HAP-1 (cell line): ENCODE measurements at regions not wholly inside any gene's neighbourhood (a gene's known extent, or its start where the extent isn't known, plus 50 kb on each side); places are given as distances from the start of the nearest gene placed in this dataset.

Experiments
- DNase-seq, 2 experiments: peaks; one replicate each; pipeline ENCODE4 v3.0.0-alpha.2; 2016 to 2020; ENCODE audit warnings: low spot score in 2 of 2
- H3K27me3 ChIP-seq: fragments of 250-450 bp; sonication (Bioruptor Pico); 2 replicates; pipeline ENCODE4 v1.5.1; 2020; ENCODE audit warnings: low read depth, mild to moderate bottlenecking, moderate library complexity
- H3K36me3 ChIP-seq: fragments of 250-450 bp; sonication (Bioruptor Pico); replicated peaks from 2 replicates; pipeline ENCODE4 v1.5.1; 2020; ENCODE audit warnings: mild to moderate bottlenecking
- H3K4me1 ChIP-seq: fragments of 250-450 bp; sonication (Bioruptor Pico); 2 replicates; pipeline ENCODE4 v1.5.1; 2020; ENCODE audit warnings: mild to moderate bottlenecking
- H3K4me3 ChIP-seq: fragments of 250-450 bp; sonication (Bioruptor Pico); 2 replicates; pipeline ENCODE4 v1.5.1; 2020; ENCODE audit warnings: mild to moderate bottlenecking, moderate library complexity
- H3K9me3 ChIP-seq: fragments of 250-450 bp; sonication (Bioruptor Pico); 2 replicates; pipeline ENCODE4 v1.5.1; 2020; ENCODE audit warnings: mild to moderate bottlenecking, moderate library complexity
- in situ Hi-C: fragments of 300-500 bp; cut with MboI; formaldehyde crosslinking; loops from 3 replicates; pipeline ENCODE4 v1.14.3; 2020; ENCODE audit warnings: low sequenced_read_pairs, inconsistent platforms, mixed read lengths

DNA sequence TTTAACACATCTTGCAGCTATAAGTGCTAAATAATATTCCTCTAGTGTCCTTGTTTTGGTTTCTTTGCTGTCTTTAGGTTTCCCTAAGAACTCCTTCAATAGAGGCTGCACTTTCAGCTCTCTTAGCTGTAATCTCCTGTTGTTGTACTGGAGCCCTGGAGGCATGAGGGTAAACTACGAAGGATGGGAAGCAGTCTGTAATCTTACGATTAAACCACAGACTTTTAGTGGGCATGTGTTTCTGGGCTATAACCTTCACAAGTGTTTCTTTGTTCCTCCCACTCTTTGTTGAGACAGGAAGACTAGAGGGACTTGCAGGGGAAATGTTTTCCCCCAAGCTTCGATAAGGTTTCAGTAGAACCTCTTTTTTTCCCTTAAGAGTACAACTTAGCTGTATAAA is 1058.1 kb downstream of the NSUN3 start:
- DNase-seq: peak in 1 of 2 experiments; percentile 8
- H3K36me3 ChIP-seq: no peaks in the 10 kb centered on the region
- H3K4me3 ChIP-seq: no peak overlapping the region
- H3K9me3 ChIP-seq: no peaks in the 10 kb centered on the region
- in situ Hi-C loops: no loop called here
- no peaks in the 10 kb centered on the region for H3K4me1 ChIP-seq
- H3K27me3 ChIP-seq: no peaks in the 10 kb centered on the region

DNA sequence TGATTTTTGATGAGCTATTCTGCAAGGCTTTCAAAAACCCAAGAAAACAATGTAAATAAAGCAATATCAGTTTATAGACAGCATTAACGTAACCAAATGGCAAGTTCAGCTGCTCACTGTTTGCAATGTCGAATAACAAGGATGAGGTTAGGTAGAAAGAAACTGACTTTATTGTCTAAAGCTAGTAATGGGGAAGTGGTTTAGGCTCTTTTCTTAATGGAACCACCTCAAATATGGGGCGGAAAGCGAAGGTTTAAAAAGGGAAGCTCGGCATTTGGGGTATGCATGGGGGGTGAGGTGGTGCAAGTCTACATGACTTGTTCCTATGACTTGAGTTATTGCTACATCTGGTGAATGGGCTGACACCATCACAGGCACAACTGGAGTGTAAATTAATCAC is 1060.2 kb downstream of the NSUN3 start:
- no peak overlapping the region for H3K4me3 ChIP-seq
- no peaks in the 10 kb centered on the region for H3K9me3 ChIP-seq
- in situ Hi-C loops: no loop called here
- no peaks in the 10 kb centered on the region for H3K4me1 ChIP-seq
- H3K27me3 ChIP-seq: no peaks in the 10 kb centered on the region
- H3K36me3 ChIP-seq: no peaks in the 10 kb centered on the region
- DNase-seq: no peak

DNA sequence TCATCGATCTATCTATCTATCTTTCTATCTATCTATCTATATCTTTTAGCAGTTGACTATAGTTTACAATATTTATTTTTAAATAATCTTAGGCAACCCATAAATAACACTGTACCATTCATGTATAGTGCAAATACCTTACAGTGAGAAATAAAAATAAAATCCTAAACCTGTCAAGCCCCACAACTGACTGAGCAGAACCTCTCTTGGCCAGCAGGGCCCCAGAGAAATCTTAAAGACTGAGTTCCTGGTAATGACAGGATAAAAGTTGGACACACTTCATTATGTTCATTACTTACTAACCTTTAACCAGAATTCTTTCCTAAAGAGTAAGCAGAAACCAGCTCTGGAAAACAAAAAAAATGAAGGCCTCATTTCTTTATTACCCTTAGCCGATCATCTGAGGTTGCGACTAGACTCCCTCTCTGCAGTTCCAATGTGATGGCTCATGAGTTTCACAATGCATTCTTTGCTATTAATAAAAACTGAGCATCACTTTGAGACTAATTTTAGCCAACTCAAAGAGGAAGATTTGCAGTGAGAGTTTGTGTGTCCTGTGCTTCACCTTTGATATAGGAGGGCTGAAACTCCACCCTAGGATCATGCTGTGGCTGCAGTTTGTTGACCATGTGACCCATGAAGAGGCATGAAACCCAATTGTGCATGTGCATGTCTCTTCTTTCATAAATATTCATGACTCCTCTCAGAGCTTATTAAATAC is 1072.0 kb downstream of the NSUN3 start:
- Histone ChIP-seq H3K9me3 (no peaks in the 10 kb centered on the region), H3K4me3 (no peak overlapping the region), H3K4me1 (no peaks in the 10 kb centered on the region), H3K27me3 (no peaks in the 10 kb centered on the region; the same call in 1 of the 2 replicates), H3K36me3 (no peaks in the 10 kb centered on the region)
- DNase-seq: no peak
- in situ Hi-C loops: no loop called here

DNA sequence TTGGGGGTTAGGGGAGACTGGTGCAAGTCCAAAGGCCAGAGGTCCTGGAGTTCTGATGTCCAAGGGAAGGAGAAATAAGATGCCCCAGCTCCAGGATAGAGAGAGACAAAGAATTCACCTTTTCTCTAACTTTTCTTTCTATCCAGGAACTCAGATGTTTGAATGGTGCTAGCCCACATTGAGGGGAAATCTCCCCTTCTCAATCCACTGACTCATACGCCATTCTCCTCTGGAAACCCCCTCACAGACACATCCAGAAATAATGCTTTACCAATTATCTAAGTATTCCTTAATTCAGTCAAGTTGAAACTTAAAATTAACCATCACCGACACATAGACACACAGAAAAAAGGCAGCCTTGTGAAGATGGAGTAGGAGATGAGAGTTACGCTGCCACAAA is 1085.2 kb downstream of the NSUN3 start:
- in situ Hi-C loops: no loop called here

DNA sequence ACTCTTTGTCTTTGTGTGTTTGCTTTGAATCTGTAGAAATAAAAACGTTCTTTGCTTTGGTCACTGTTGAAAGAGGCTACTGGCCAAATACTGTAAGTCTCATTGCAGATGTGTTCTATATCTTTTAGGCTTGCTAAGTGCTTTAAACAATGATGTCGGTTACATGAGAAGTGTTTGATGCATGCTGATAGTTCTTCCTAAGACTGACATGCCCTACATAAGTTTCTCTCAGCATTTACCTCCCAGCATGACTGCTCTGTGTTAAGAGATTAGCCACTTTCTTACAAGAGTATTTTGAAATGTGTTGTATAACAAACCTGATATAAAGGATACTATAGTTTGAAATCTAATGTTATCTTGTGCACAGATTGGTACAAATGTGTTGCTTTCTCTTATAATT is 1088.7 kb downstream of the NSUN3 start:
- no peaks in the 10 kb centered on the region; the same call in 1 of the 2 replicates for H3K4me1 ChIP-seq
- no peaks in the 10 kb centered on the region for H3K27me3 ChIP-seq
- no peaks in the 10 kb centered on the region for H3K36me3 ChIP-seq
- in situ Hi-C loops: no loop called here
- no peak for DNase-seq
- no peaks in the 10 kb centered on the region for H3K9me3 ChIP-seq
- no peak overlapping the region for H3K4me3 ChIP-seq

More for the DNA sequence above, 1085.2 kb downstream of the NSUN3 start:
- Histone ChIP-seq H3K36me3 (no peaks in the 10 kb centered on the region), H3K4me1 (no peaks in the 10 kb centered on the region), H3K4me3 (no peak overlapping the region), H3K27me3 (no peaks in the 10 kb centered on the region), H3K9me3 (no peaks in the 10 kb centered on the region)
- no peak for DNase-seq

DNA sequence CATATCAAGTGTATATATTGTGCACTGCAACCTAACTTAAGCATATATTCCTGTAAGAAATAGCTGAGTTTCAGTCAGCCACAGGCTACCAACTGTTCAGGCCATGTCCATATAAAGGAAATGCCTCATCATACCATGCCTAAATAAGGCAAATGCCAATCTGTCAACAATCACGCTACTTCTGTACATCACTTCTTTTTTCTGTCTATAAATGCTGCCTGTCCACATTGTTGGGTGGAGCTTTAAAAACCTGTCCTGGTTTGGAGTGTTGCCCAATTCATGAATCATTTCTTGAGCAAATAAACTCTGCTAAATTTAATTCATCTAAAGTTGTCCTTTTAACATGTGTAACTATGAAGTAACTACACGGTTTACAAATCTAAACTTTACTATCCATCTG is 1091.9 kb downstream of the NSUN3 start:
- Histone ChIP-seq H3K36me3 (no peaks in the 10 kb centered on the region), H3K9me3 (no peaks in the 10 kb centered on the region), H3K4me1 (no peaks in the 10 kb centered on the region; the same call in 1 of the 2 replicates), H3K27me3 (no peaks in the 10 kb centered on the region), H3K4me3 (no peak overlapping the region)
- DNase-seq: no peak
- in situ Hi-C loops: no loop called here

DNA sequence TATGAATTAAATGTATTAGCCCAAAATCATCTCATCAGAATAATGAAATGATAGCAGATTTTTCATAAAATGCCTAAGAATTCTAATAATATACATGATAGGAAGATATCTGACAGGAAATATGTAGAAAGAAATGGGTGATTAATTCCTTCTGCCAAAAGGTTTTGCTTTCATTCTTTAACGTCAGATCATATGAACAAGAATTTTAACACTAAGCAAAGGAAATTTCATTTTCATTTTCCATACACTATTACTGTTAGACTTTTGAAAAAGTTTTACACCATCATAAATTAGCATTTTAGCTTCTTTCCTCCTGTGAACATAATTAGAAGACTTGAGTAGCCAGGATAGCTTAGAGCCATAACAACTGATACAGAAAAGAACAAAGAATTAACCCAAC is 1099.9 kb downstream of the NSUN3 start:
- no peaks in the 10 kb centered on the region for H3K4me1 ChIP-seq
- no peak overlapping the region for H3K4me3 ChIP-seq
- in situ Hi-C loops: no loop called here
- H3K27me3 ChIP-seq: no peaks in the 10 kb centered on the region
- H3K36me3 ChIP-seq: no peaks in the 10 kb centered on the region
- no peaks in the 10 kb centered on the region for H3K9me3 ChIP-seq
- DNase-seq: no peak

DNA sequence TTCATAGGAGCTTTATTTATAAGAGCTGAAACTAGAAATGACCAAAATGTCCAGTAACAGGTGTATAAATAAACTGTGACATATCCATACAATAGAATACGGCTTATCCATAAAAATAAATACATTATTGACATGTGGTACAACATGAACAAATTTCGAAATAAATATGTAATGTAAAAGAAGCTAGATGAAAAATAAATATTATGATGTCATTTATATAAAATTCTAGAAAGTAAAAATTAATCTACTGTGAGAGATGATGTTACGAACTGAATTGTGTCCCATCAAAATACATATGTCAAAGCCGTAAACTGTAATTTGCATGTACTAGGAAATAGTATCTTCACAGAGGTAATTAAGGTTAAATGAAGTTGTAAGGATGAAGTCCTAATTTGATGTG is 1104.9 kb downstream of the NSUN3 start:
- H3K4me3 ChIP-seq: no peak overlapping the region
- no peaks in the 10 kb centered on the region for H3K27me3 ChIP-seq
- H3K4me1 ChIP-seq: no peaks in the 10 kb centered on the region
- no peak for DNase-seq
- no peaks in the 10 kb centered on the region for H3K36me3 ChIP-seq
- in situ Hi-C loops: no loop called here
- no peaks in the 10 kb centered on the region for H3K9me3 ChIP-seq

DNA sequence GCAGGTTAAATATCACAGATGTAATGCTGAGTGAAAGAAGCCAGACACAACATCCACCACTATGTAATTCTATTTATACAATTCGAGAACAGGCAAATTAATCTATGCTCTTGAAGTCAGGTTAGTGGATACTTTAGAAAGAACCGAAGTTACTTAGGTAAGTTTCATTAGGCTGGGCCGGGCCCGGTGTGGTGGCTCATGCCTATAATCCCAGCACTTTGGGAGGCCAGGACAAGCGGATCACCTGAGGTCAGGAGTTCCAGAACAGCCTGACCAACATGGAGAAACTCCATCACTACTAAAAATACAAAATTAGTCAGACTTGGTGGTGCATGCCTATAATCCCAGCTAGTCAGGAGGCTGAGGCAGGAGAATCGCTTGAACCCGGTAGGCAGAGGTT is 1105.7 kb downstream of the NSUN3 start:
- no peak for DNase-seq
- in situ Hi-C loops: no loop called here
- no peaks in the 10 kb centered on the region for H3K36me3 ChIP-seq
- no peaks in the 10 kb centered on the region for H3K27me3 ChIP-seq
- no peaks in the 10 kb centered on the region for H3K4me1 ChIP-seq
- no peaks in the 10 kb centered on the region for H3K9me3 ChIP-seq
- no peak overlapping the region for H3K4me3 ChIP-seq

DNA sequence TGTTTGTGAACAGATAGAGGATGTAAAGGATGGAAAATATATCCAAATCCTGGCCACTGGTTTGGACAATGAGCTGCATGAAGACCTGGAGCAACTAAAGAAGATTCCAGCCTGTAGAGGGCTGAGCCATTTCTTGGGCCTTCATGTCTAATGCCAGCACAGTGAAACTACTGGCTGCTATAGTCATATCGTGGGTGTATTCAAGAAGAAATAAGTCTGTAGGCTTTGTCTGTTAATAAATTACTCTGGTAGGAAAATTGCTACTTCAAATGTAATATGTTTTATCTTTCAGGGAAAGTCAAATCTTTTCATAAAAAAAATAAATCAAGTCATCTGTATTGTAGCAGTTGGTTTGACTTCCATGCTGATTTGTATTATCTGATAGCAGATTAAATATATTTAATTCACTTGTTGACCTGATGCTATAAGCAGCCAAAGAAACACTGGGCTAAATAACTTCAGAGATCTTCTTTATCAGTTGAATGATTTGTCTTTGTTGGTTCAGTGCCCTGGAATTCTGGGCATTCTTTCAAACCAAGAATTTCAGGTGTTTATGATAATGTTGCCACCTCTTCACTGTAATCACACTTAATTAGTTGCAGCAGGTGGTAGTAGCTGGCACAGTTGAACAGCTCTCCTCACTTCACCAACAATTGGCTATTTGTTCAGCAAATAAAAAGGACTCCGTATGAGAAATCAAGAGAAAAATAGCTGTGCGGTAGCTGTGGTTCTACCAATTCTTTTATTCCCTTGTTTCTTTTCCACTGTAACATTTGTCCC is 1109.5 kb downstream of the NSUN3 start:
- DNase-seq: no peak
- Histone ChIP-seq H3K4me3 (no peak overlapping the region), H3K27me3 (no peaks in the 10 kb centered on the region), H3K36me3 (no peaks in the 10 kb centered on the region), H3K9me3 (no peaks in the 10 kb centered on the region), H3K4me1 (no peaks in the 10 kb centered on the region)
- in situ Hi-C loops: no loop called here

DNA sequence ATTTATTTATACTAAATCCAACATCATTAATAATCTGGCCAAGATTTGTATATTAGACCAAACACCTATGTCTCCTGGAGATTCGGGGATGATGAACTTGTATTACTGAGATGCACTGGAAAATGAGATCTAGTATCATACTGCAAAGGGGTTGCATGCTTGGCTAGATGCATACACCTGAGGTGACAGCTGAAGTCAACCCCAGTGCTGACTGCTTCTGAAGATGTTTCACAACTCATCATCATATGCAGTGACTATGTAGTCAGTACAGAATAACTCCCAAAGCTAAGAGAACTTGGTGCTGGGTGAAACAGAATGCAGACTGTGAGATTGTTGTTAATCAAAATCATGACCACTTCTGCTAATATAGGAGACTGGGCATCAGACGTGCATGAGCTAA is 1114.2 kb downstream of the NSUN3 start:
- H3K9me3 ChIP-seq: no peaks in the 10 kb centered on the region
- no peaks in the 10 kb centered on the region for H3K36me3 ChIP-seq
- no peaks in the 10 kb centered on the region for H3K4me1 ChIP-seq
- H3K4me3 ChIP-seq: no peak overlapping the region
- DNase-seq: no peak
- no peaks in the 10 kb centered on the region for H3K27me3 ChIP-seq
- in situ Hi-C loops: no loop called here

DNA sequence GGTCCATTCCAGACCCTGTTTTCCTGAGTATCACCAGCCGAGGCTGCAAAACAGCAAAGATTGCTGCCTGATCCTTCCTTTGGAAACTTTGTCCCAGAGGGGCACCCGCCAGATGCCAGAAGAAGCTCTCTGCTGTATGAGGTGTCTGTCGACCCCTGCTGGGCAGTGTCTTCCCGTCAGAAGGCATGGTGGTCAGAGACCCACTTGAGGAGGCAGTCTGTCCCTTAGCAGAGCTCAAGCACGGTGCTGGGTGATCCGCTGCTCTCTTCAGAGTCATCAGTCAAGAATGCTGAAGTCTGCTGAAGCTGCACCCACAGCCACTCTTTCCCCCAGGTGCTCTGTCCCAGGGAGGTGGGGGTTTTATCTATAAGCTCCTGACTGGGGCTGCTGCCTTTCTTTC is 1121.2 kb downstream of the NSUN3 start:
- DNase-seq: no peak
- Histone ChIP-seq H3K4me3 (no peak overlapping the region), H3K27me3 (no peaks in the 10 kb centered on the region), H3K9me3 (no peaks in the 10 kb centered on the region), H3K4me1 (no peaks in the 10 kb centered on the region), H3K36me3 (no peaks in the 10 kb centered on the region)
- in situ Hi-C loops: no loop called here

DNA sequence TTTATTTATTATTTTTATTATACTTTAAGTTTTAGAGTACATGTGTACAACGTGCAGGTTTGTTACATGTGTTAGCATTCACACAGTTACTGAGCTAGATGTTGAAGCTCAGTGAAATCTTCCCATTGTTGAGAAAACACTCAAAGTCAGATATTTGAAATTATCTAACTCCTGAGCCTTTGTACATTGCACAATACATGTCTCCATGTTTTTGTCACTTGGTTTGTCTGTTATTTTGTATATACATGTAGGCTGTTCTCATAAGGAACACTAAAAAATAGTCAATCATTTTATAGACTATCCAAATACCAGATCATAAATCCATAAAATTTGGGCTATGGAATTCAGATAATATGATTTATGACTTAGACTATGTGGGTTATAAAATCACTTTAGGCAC is 1126.5 kb downstream of the NSUN3 start:
- no peaks in the 10 kb centered on the region for H3K4me1 ChIP-seq
- H3K9me3 ChIP-seq: no peaks in the 10 kb centered on the region
- in situ Hi-C loops: no loop called here
- DNase-seq: no peak
- no peaks in the 10 kb centered on the region for H3K27me3 ChIP-seq
- no peaks in the 10 kb centered on the region for H3K36me3 ChIP-seq
- no peak overlapping the region for H3K4me3 ChIP-seq

DNA sequence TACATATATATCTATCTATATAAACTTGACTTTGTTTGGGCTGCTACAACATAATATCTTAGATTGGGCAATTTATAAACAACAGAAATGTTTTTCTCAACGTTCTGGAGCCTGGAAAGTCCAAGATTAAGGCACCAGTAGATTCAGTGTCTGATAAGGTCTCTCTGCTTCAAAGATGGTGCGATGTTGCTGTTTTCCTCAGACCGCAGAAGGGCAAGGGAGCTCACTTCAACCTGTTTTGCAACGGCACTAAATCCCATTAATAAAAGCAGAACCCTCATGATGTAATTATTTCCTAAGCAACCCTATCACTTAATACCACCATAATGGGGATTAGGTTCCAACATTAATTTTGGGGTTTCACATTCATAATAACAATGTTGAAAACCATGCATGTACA is 1134.8 kb downstream of the NSUN3 start:
- in situ Hi-C loops: no loop called here

More for the DNA sequence above, 1134.8 kb downstream of the NSUN3 start:
- no peaks in the 10 kb centered on the region for H3K36me3 ChIP-seq
- H3K9me3 ChIP-seq: no peaks in the 10 kb centered on the region
- no peak for DNase-seq
- no peak overlapping the region for H3K4me3 ChIP-seq
- H3K27me3 ChIP-seq: no peaks in the 10 kb centered on the region
- no peaks in the 10 kb centered on the region for H3K4me1 ChIP-seq
